ENCODE measurements at regions not wholly inside any gene's neighbourhood (a gene's known extent, or its start where the extent isn't known, plus 50 kb on each side); places are given as distances from the start of the nearest gene placed in this dataset.

GRCh38 chr14:98599082-98599481 lies 672.9 kb downstream of the BCL11B start:
- Histone ChIP-seq H3K4me1 (0 out of 20 replicates have a peak, but pooled peaks cover 0 to 5% (median 0%) of the 10 kb centered on the region in 10 experiments), H3K9ac (no peak overlapping the region), H3K4me3 (no peak overlapping the region), H3K4me2 (no peak overlapping the region), H3K27ac (no peak overlapping the region), H3K9me3 (replicated peaks in 1 of 11) (peaks cover 15 to 23% (median 16%) of the 10 kb centered on the region in 11 experiments), H3K27me3 (no peaks in the 10 kb centered on the region), H3K36me3 (no peaks in the 10 kb centered on the region), H4K20me1 (no peaks in the 10 kb centered on the region)
- no peak for TF ChIP-seq Cebpa-rat (IDR thresholded peaks at IDR 0.05)

- no peak overlapping the region for H3K4me3 ChIP-seq
- 0 out of 20 replicates have a peak, but pooled peaks cover 0 to 5% (median 0%) of the 10 kb centered on the region in 10 experiments for H3K4me1 ChIP-seq
- TF ChIP-seq Cebpa-rat (IDR thresholded peaks at IDR 0.05) = no peak
- H4K20me1 ChIP-seq = no peaks in the 10 kb centered on the region
- H3K36me3 ChIP-seq = no peaks in the 10 kb centered on the region
- no peak overlapping the region; a peak in 1 of 22 replicates for H3K4me2 ChIP-seq
- H3K27ac ChIP-seq = no peak overlapping the region
- no peak overlapping the region for H3K9ac ChIP-seq
- peaks cover 0 to 5% (median 0%) of the 10 kb centered on the region in 11 experiments; a peak in 4 of 22 replicates for H3K9me3 ChIP-seq (replicated peaks in 1 of 11)
- no peaks in the 10 kb centered on the region for H3K27me3 ChIP-seq
These were observed 669.0 kb downstream of the BCL11B start for GRCh38 chr14:98602983-98603382.

DNA sequence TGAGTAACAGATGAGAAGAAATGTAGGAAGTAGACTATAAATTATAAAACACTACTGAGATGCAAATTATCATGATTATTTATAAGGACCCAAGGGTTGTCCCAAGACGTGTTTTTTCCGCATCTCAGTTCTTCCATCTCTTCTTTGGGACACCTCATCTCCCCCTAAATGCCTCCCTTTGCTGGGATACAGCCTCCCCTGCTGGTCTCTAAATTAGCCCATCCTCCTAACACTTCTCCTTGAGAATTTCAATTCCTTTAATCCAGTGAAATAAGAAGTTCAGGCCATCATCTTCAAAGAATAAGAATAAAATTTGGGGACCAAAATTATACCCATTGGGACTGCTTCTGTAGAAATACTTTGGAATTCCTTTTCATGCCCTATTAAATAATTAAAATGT lies 667.0 kb downstream of the BCL11B start:
- Histone ChIP-seq H3K9ac (no peak overlapping the region), H4K20me1 (no peaks in the 10 kb centered on the region), H3K4me2 (no peak overlapping the region), H3K36me3 (no peaks in the 10 kb centered on the region), H3K27me3 (no peaks in the 10 kb centered on the region), H3K27ac (no peak overlapping the region), H3K4me3 (no peak overlapping the region), H3K9me3 (replicated peaks in 1 of 11) (no peaks in the 10 kb centered on the region), H3K4me1 (peaks cover 0 to 8% (median 0%) of the 10 kb centered on the region in 10 experiments; a peak in 5 of 20 replicates)
- TF ChIP-seq Cebpa-rat (IDR thresholded peaks at IDR 0.05) = no peak

GRCh38 chr14:98606041-98606640 lies 665.9 kb downstream of the BCL11B start:
- H3K4me2 ChIP-seq = no peak overlapping the region
- TF ChIP-seq Cebpa-rat (IDR thresholded peaks at IDR 0.05) = no peak
- H3K9me3 ChIP-seq (replicated peaks in 1 of 11) = no peaks in the 10 kb centered on the region
- H3K4me3 ChIP-seq = no peak overlapping the region
- no peaks in the 10 kb centered on the region for H3K27me3 ChIP-seq
- no peaks in the 10 kb centered on the region for H4K20me1 ChIP-seq
- no peaks in the 10 kb centered on the region for H3K36me3 ChIP-seq
- no peak overlapping the region for H3K27ac ChIP-seq
- peaks cover 0 to 8% (median 0%) of the 10 kb centered on the region in 10 experiments; a peak in 5 of 20 replicates for H3K4me1 ChIP-seq
- H3K9ac ChIP-seq = no peak overlapping the region

DNA sequence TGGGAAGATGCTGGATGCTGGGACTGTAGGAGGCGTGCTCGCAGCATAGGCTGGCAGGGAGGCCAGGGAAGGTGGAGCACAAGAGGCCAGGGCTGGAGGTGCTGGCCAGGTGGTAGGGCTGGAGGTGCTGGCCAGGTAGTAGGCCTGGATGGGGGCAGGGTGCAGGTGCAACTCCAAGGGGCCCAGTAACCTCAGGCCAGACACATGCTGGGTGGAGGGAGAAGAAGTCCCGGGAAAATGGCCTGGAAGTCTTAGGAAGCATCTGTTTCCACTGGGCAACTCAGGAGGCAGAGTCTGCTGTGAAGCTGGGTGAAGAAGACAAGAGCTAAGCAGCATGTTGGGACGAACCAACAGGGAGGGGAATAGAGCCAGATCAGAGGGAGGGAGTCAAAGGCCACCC lies 665.2 kb downstream of the BCL11B start:
- Histone ChIP-seq H3K4me1 (peaks cover 0 to 8% (median 0%) of the 10 kb centered on the region in 10 experiments; a peak in 5 of 20 replicates), H4K20me1 (no peaks in the 10 kb centered on the region), H3K27ac (no peak overlapping the region), H3K9ac (no peak overlapping the region), H3K36me3 (no peaks in the 10 kb centered on the region), H3K9me3 (replicated peaks in 1 of 11) (no peaks in the 10 kb centered on the region), H3K4me2 (no peak overlapping the region), H3K27me3 (no peaks in the 10 kb centered on the region), H3K4me3 (no peak overlapping the region)
- no peak for TF ChIP-seq Cebpa-rat (IDR thresholded peaks at IDR 0.05)

DNA sequence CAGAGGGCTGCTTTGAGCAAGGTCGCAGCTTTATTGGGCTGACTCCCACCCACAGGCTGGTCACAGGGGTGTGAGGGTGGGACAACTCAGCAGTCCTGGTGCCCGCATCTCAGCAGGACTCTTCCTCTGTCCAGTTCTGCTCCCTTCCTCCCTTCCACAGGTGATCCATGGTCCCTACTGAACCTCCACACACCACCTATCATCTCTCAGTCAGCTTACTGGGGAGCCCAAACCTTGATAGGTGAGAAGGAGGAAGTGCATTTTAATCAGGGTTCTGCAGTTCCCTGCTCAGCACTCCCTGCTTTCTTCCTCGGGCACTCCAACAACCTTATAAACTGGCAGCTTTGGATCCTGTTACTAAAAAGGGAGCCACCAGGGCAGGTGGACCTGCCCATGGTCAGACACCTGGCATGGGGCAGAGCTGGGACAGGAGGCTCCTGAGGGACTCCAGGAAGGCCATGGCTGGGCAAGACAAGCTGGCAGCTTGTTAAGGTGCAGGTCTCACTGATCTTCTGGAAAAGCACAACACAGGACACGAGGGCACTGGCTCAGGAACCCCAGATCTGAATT lies 664.6 kb downstream of the BCL11B start:
- Histone ChIP-seq H3K9ac (no peak overlapping the region), H3K36me3 (no peaks in the 10 kb centered on the region), H3K4me2 (no peak overlapping the region), H3K9me3 (replicated peaks in 1 of 11) (no peaks in the 10 kb centered on the region), H4K20me1 (no peaks in the 10 kb centered on the region), H3K27ac (no peak overlapping the region), H3K4me3 (no peak overlapping the region), H3K4me1 (peaks cover 0 to 8% (median 0%) of the 10 kb centered on the region in 10 experiments; a peak in 5 of 20 replicates), H3K27me3 (no peaks in the 10 kb centered on the region)
- no peak for TF ChIP-seq Cebpa-rat (IDR thresholded peaks at IDR 0.05)

- Histone ChIP-seq H3K9me3 (replicated peaks in 1 of 11) (no peaks in the 10 kb centered on the region), H3K4me1 (peaks cover 0 to 8% (median 0%) of the 10 kb centered on the region in 10 experiments; a peak in 5 of 20 replicates), H3K27me3 (no peaks in the 10 kb centered on the region), H3K9ac (no peak overlapping the region), H3K27ac (no peak overlapping the region), H4K20me1 (no peaks in the 10 kb centered on the region), H3K4me2 (peak overlapping the region in 3 of 11 experiments; percentile 8 to 27 (median 19); a peak in 3 of 22 replicates), H3K36me3 (no peaks in the 10 kb centered on the region), H3K4me3 (no peak overlapping the region)
- no peak for TF ChIP-seq Cebpa-rat (IDR thresholded peaks at IDR 0.05)
These were observed 663.6 kb downstream of the BCL11B start for GRCh38 chr14:98608071-98609060.

DNA sequence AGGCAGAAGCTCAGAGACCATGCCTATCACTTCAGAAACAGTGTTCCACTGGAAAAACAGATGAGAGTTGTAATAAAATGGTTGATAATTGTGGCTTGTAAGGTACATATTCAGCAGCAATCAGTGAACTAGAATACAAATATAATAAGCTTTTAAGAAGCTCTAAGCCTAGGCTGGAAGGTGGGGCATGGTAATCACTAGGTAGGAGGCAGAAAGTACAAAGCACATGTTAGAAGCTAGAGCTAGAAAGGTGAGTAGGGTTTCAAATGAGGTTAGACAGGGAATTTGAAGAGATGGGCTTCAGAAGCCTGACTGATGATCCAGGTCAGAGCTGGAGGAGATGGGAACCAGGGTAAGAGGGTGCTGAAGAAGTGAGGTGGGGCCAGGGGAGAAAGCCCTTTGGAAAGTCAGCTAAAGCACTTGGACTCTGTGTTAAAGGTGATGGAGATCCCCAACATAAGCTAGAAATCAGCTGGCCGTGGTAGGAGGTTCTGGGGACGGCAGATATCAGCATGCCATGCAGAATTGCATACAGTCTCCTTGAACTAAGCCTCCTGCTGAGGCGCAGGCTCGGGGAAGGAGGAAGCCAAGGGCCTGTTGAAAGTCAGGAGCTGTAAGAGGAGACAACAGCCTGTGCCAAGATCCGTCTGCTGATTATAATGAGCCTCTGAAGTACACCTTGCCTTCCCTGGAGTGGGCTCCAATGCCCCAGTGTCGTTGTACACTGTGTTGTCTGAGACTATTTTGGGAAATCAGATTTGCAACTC lies 659.4 kb downstream of the BCL11B start:
- no peak overlapping the region for H3K4me2 ChIP-seq
- H3K9ac ChIP-seq = no peak overlapping the region
- no peaks in the 10 kb centered on the region for H4K20me1 ChIP-seq
- H3K9me3 ChIP-seq (replicated peaks in 1 of 11) = peaks cover 0 to 6% (median 5%) of the 10 kb centered on the region in 11 experiments; a peak in 11 of 22 replicates
- no peak overlapping the region for H3K4me3 ChIP-seq
- TF ChIP-seq Cebpa-rat (IDR thresholded peaks at IDR 0.05) = no peak
- no peaks in the 10 kb centered on the region for H3K27me3 ChIP-seq
- H3K4me1 ChIP-seq = peaks cover 0 to 8% (median 0%) of the 10 kb centered on the region in 10 experiments; a peak in 5 of 20 replicates
- no peaks in the 10 kb centered on the region for H3K36me3 ChIP-seq
- H3K27ac ChIP-seq = no peak overlapping the region

All from BLaER1 treated with 17β-estradiol and CSF1 and Interleukin-3, amounts not matched to agents 10 nM and 100 nM (cell line).